CD14-positive monocyte (primary cell): ENCODE measurements at regions not wholly inside any gene's neighbourhood (a gene's known extent, or its start where the extent isn't known, plus 50 kb on each side); places are given as distances from the start of the nearest gene placed in this dataset.

ENCODE experiments used
- DNase-seq, 3 donors: peaks; one replicate each; pipeline ENCODE4 v3.0.0-alpha.2; 2011 to 2022
- H2AFZ ChIP-seq: 2 replicates; pipeline ENCODE4 v1.6.0; 2012; ENCODE audit warnings: mild to moderate bottlenecking, low read depth, low read length, inconsistent platforms; ENCODE audit not compliant: insufficient read depth, poor library complexity, severe bottlenecking
- H3K27ac ChIP-seq, 2 donors: 1 replicate in 1 of 2; 2 replicates in 1 of 2; pipeline ENCODE4 v1.5.1; 2012 to 2013; ENCODE audit warnings: low read length in 2 of 2, control low read depth in 1 of 2, inconsistent platforms in 1 of 2, low read depth in 1 of 2, mild to moderate bottlenecking in 1 of 2
- H3K27me3 ChIP-seq, 2 donors: one replicate each; pipeline versions ENCODE4 v1.6.0 to v1.6.1; 2011 to 2013; ENCODE audit warnings: low read length in 2 of 2; ENCODE audit not compliant: control insufficient read depth in 2 of 2, insufficient read depth in 2 of 2
- H3K36me3 ChIP-seq, 2 donors: replicated peaks in 1 of 2; 1 replicate in 1 of 2; 2 replicates in 1 of 2; pipeline versions ENCODE4 v1.5.1 to v1.6.1; 2012 to 2013; ENCODE audit warnings: low read length in 2 of 2, control low read depth in 1 of 2, inconsistent platforms in 1 of 2, mild to moderate bottlenecking in 1 of 2; ENCODE audit not compliant: insufficient read depth in 2 of 2, control insufficient read depth in 1 of 2
- H3K4me1 ChIP-seq, 2 donors: 1 replicate in 1 of 2; 2 replicates in 1 of 2; pipeline versions ENCODE4 v1.5.1 to v1.6.1; 2012 to 2013; ENCODE audit warnings: low read length in 2 of 2, control low read depth in 1 of 2, inconsistent platforms in 1 of 2, mild to moderate bottlenecking in 1 of 2, moderate library complexity in 1 of 2; ENCODE audit not compliant: insufficient read depth in 2 of 2, control insufficient read depth in 1 of 2
- H3K4me2 ChIP-seq: replicated peaks from 2 replicates; pipeline ENCODE3; 2012; ENCODE audit warnings: low read length, moderate library complexity, mild to moderate bottlenecking; ENCODE audit not compliant: poor library complexity, severe bottlenecking; ENCODE audit errors: extremely low read depth
- H3K4me3 ChIP-seq, 3 experiments: fragments of 200-600 bp in 1 of 3; sonication (generic) in 1 of 3; replicated peaks in 1 of 3; 1 replicate in 2 of 3; 2 replicates in 1 of 3; pipeline ENCODE4 v1.5.1; 2011 to 2013; ENCODE audit warnings: low read length in 3 of 3, mild to moderate bottlenecking in 3 of 3, control low read depth in 2 of 3, low read depth in 2 of 3, inconsistent platforms in 1 of 3, moderate library complexity in 1 of 3
- H3K79me2 ChIP-seq: 2 replicates; pipeline ENCODE4 v1.6.0; 2012; ENCODE audit warnings: mild to moderate bottlenecking, control low read depth, inconsistent platforms, low read length, moderate library complexity; ENCODE audit not compliant: insufficient read depth
- H3K9ac ChIP-seq: 2 replicates; pipeline ENCODE4 v1.6.0; 2017; ENCODE audit warnings: low read length, mild to moderate bottlenecking; ENCODE audit not compliant: insufficient read depth, poor library complexity, severe bottlenecking
- H3K9me3 ChIP-seq, 2 donors: replicated peaks in 1 of 2; 1 replicate in 1 of 2; 2 replicates in 1 of 2; pipeline versions ENCODE4 v1.5.1 to v1.6.1; 2012 to 2013; ENCODE audit warnings: low read length in 2 of 2, control low read depth in 1 of 2; ENCODE audit not compliant: control insufficient read depth in 1 of 2, insufficient read depth in 1 of 2
- H4K20me1 ChIP-seq: 2 replicates; pipeline ENCODE4 v1.6.0; 2012; ENCODE audit warnings: mild to moderate bottlenecking, low read length, control low read depth, moderate library complexity; ENCODE audit not compliant: insufficient read depth
- H3K27ac Mint-ChIP-seq, 7 donors: one replicate each; pipeline ENCODE4 v1.8.0; 2020; ENCODE audit warnings: mild to moderate bottlenecking in 7 of 7, mixed read lengths in 7 of 7, moderate library complexity in 6 of 7, inconsistent platforms in 2 of 7
- H3K27me3 Mint-ChIP-seq, 3 donors: one replicate each; pipeline ENCODE4 v1.8.0; 2021 to 2022; ENCODE audit warnings: low read depth in 3 of 3, mild to moderate bottlenecking in 3 of 3, mixed read lengths in 3 of 3, moderate library complexity in 3 of 3, inconsistent platforms in 1 of 3
- H3K36me3 Mint-ChIP-seq, 2 donors: one replicate each; pipeline ENCODE4 v1.8.0; 2020; ENCODE audit warnings: mixed read lengths in 2 of 2, inconsistent platforms in 1 of 2, mild to moderate bottlenecking in 1 of 2
- H3K4me1 Mint-ChIP-seq: one replicate; pipeline ENCODE4 v1.8.0; 2020; ENCODE audit warnings: mild to moderate bottlenecking, mixed read lengths
- H3K4me3 Mint-ChIP-seq, 2 donors: one replicate each; pipeline ENCODE4 v1.8.0; 2020; ENCODE audit warnings: mild to moderate bottlenecking in 2 of 2, mixed read lengths in 2 of 2, moderate library complexity in 1 of 2
- H3K9me3 Mint-ChIP-seq, 7 donors: one replicate each; pipeline ENCODE4 v1.8.0; 2020 to 2022; ENCODE audit warnings: mixed read lengths in 7 of 7, mild to moderate bottlenecking in 6 of 7, moderate library complexity in 6 of 7, inconsistent platforms in 2 of 7
- WGBS: methylation state at CpG from one replicate; pipeline ENCODE4 v1.1.5; 2013; ENCODE audit warnings: missing lambda C conversion rate; ENCODE audit not compliant: insufficient coverage; 5-methylcytosine and 5-hydroxymethylcytosine counted together
- intact Hi-C, 2 donors: fragments of 100-400 bp; cut with micrococcal nuclease; formaldehyde crosslinking; loops; one replicate each; pipeline versions ENCODE4 v1.15.0 to v1.15.1; 2023
- TF ChIP-seq, protein P1 (sequence below): fragments of 200-600 bp; IDR thresholded peaks from one replicate; pipeline ENCODE4 v1.8.0; 2022; ENCODE audit warnings: antibody characterized with exemption, mild to moderate bottlenecking

DNA sequence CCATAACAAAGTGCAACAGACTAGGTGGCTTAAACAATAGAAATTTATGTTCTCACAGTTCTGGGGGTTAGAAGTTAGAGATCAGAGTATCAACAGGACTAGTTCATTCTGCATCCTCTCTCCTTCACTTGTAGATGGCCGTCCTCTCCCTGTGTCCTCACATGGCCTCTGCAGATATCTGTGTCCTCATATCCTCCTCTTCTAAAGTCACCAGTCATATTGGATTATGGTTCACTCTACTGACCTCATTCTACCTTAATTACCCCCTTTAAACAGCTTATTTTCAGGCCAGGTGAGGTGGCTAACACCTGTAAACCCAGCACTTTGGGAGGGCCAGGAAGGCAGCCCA lies 135.1 kb downstream of the RAB38 start:
- Mint-ChIP-seq H3K27me3 (peaks cover 0 to 9% (median 1%) of the 10 kb centered on the region in 3 donors), H3K36me3 (no peaks in the 10 kb centered on the region), H3K4me3 (no peak overlapping the region), H3K4me1 (no peaks in the 10 kb centered on the region), H3K9me3 (peaks cover 0 to 3% (median 0%) of the 10 kb centered on the region in 7 donors), H3K27ac (no peak overlapping the region)
- TF ChIP-seq, protein P1, sequence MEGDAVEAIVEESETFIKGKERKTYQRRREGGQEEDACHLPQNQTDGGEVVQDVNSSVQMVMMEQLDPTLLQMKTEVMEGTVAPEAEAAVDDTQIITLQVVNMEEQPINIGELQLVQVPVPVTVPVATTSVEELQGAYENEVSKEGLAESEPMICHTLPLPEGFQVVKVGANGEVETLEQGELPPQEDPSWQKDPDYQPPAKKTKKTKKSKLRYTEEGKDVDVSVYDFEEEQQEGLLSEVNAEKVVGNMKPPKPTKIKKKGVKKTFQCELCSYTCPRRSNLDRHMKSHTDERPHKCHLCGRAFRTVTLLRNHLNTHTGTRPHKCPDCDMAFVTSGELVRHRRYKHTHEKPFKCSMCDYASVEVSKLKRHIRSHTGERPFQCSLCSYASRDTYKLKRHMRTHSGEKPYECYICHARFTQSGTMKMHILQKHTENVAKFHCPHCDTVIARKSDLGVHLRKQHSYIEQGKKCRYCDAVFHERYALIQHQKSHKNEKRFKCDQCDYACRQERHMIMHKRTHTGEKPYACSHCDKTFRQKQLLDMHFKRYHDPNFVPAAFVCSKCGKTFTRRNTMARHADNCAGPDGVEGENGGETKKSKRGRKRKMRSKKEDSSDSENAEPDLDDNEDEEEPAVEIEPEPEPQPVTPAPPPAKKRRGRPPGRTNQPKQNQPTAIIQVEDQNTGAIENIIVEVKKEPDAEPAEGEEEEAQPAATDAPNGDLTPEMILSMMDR = no peak
- H3K36me3 ChIP-seq = no peaks in the 10 kb centered on the region
- H3K27ac ChIP-seq = no peak overlapping the region
- no peak for DNase-seq
- no peak overlapping the region for H3K4me3 ChIP-seq
- intact Hi-C loops = no loop called here
- no peaks in the 10 kb centered on the region for H3K9me3 ChIP-seq
- H3K4me1 ChIP-seq = no peaks in the 10 kb centered on the region
- no peak overlapping the region for H3K9ac ChIP-seq
- H3K4me2 ChIP-seq = no peak overlapping the region
- no peak overlapping the region for H2AFZ ChIP-seq
- WGBS = 100% methylated on average over 1 of the region's 1 CpG
- no peaks in the 10 kb centered on the region for H4K20me1 ChIP-seq
- H3K27me3 ChIP-seq = no peaks in the 10 kb centered on the region
- H3K79me2 ChIP-seq = no peaks in the 10 kb centered on the region

- TF ChIP-seq, protein P1 = no peak
- intact Hi-C loops = no loop called here
- Histone ChIP-seq H3K4me3 (no peak overlapping the region), H2AFZ (no peak overlapping the region), H3K4me1 (no peaks in the 10 kb centered on the region), H3K4me2 (no peak overlapping the region), H3K27me3 (no peaks in the 10 kb centered on the region), H3K36me3 (no peaks in the 10 kb centered on the region), H4K20me1 (no peaks in the 10 kb centered on the region), H3K79me2 (no peaks in the 10 kb centered on the region), H3K9ac (no peak overlapping the region), H3K9me3 (no peaks in the 10 kb centered on the region), H3K27ac (no peak overlapping the region)
- DNase-seq = no peak
- H3K27me3 Mint-ChIP-seq = peaks cover 0 to 8% (median 1%) of the 10 kb centered on the region in 3 donors
- no peaks in the 10 kb centered on the region for H3K36me3 Mint-ChIP-seq
- H3K4me3 Mint-ChIP-seq = no peak overlapping the region
- H3K4me1 Mint-ChIP-seq = no peaks in the 10 kb centered on the region
- no CpG with 5 or more reads among the region's 2 CpGs for WGBS
- peaks cover 0 to 3% (median 0%) of the 10 kb centered on the region in 7 donors for H3K9me3 Mint-ChIP-seq
- no peak overlapping the region for H3K27ac Mint-ChIP-seq
These were observed 135.6 kb downstream of the RAB38 start for GRCh38 chr11:88039476-88040147.
